Progenitor cell of endocrine pancreas (in vitro differentiated cells): ENCODE measurements at regions not wholly inside any gene's neighbourhood (a gene's known extent, or its start where the extent isn't known, plus 50 kb on each side); places are given as distances from the start of the nearest gene placed in this dataset.

Source experiments
- DNase-seq: peaks from one replicate; pipeline ENCODE4 v3.0.0; 2021; ENCODE audit warnings: low spot score; ENCODE audit not compliant: unreplicated experiment
- H3K27ac Mint-ChIP-seq: 2 replicates; pipeline ENCODE4 v1.8.0; 2021; ENCODE audit warnings: mild to moderate bottlenecking, moderate library complexity, mixed read lengths
- H3K27me3 Mint-ChIP-seq: 2 replicates; pipeline ENCODE4 v1.8.0; 2021; ENCODE audit warnings: mixed read lengths
- H3K36me3 Mint-ChIP-seq: 2 replicates; pipeline ENCODE4 v1.8.0; 2022; ENCODE audit warnings: mixed read lengths; ENCODE audit not compliant: insufficient read depth
- H3K4me1 Mint-ChIP-seq: 2 replicates; pipeline ENCODE4 v1.8.0; 2021; ENCODE audit warnings: low read depth, mixed read lengths
- H3K4me3 Mint-ChIP-seq: 2 replicates; pipeline ENCODE4 v1.8.0; 2021; ENCODE audit warnings: low read depth, mild to moderate bottlenecking, moderate library complexity, mixed read lengths
- H3K9me3 Mint-ChIP-seq: 2 replicates; pipeline ENCODE4 v1.8.0; 2021; ENCODE audit warnings: low read depth, mixed read lengths
- TF ChIP-seq, protein P1 (sequence below): fragments of 200-600 bp; sonication (generic); IDR thresholded peaks from one replicate; pipeline ENCODE4 v1.5.0; 2021; ENCODE audit warnings: antibody characterized with exemption, mild to moderate bottlenecking; ENCODE audit not compliant: unreplicated experiment

- peaks cover 5% of the 10 kb centered on the region for H3K36me3 Mint-ChIP-seq
- H3K4me1 Mint-ChIP-seq, result peaks cover 8% of the 10 kb centered on the region
Measured at GRCh38 chr11:106275151-106275550, 197.7 kb downstream of the AASDHPPT start.

GRCh38 chr11:106276126-106276525 lies 198.7 kb downstream of the AASDHPPT start:
- DNase-seq, result no peak
- TF ChIP-seq, protein P1, sequence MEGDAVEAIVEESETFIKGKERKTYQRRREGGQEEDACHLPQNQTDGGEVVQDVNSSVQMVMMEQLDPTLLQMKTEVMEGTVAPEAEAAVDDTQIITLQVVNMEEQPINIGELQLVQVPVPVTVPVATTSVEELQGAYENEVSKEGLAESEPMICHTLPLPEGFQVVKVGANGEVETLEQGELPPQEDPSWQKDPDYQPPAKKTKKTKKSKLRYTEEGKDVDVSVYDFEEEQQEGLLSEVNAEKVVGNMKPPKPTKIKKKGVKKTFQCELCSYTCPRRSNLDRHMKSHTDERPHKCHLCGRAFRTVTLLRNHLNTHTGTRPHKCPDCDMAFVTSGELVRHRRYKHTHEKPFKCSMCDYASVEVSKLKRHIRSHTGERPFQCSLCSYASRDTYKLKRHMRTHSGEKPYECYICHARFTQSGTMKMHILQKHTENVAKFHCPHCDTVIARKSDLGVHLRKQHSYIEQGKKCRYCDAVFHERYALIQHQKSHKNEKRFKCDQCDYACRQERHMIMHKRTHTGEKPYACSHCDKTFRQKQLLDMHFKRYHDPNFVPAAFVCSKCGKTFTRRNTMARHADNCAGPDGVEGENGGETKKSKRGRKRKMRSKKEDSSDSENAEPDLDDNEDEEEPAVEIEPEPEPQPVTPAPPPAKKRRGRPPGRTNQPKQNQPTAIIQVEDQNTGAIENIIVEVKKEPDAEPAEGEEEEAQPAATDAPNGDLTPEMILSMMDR, result no peak
- peaks cover 5% of the 10 kb centered on the region for H3K36me3 Mint-ChIP-seq

More at GRCh38 chr11:106275151-106275550, 197.7 kb downstream of the AASDHPPT start:
- Mint-ChIP-seq H3K4me3 (no peak overlapping the region), H3K27me3 (no peaks in the 10 kb centered on the region), H3K9me3 (peaks cover 17% of the 10 kb centered on the region), H3K27ac (no peak overlapping the region)
- TF ChIP-seq, protein P1, result no peak
- no peak for DNase-seq

DNA sequence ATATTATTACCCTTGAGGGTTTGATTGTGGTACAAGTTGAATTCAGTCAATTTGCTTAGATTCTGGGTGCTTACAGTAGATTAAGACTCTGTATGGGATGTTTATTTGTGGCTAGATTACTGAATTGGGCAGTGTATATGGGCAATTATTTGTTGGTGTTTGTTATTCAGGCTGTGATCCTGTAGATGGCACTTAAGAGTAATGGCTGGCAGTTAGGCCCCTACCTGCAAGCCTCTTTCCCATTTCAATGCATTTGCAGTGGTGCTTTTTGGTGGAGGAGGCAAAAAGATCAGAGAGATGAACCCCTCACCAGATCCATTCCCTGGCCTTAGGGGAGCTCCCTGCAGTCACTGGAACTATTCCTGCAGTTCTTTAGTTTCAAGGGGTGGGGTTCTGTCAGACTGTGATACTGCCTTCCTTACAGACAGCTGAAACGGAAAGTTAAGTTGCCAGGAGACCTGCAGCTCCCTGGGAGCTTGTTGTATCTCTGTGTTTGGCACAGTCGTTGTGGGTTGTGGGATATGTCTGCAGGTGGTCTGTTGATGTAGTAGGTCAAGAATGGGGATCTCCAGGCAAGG lies 199.5 kb downstream of the AASDHPPT start:
- no peak for DNase-seq
- Mint-ChIP-seq H3K9me3 (peaks cover 17% of the 10 kb centered on the region), H3K4me1 (peaks cover 8% of the 10 kb centered on the region), H3K4me3 (no peak overlapping the region), H3K36me3 (peaks cover 5% of the 10 kb centered on the region), H3K27ac (no peak overlapping the region), H3K27me3 (no peaks in the 10 kb centered on the region)
- TF ChIP-seq, protein P1, result peak; percentile 39

More at GRCh38 chr11:106276126-106276525, 198.7 kb downstream of the AASDHPPT start:
- peaks cover 8% of the 10 kb centered on the region for H3K4me1 Mint-ChIP-seq
- H3K27me3 Mint-ChIP-seq, result no peaks in the 10 kb centered on the region
- H3K9me3 Mint-ChIP-seq, result peaks cover 17% of the 10 kb centered on the region
- no peak overlapping the region for H3K27ac Mint-ChIP-seq
- no peak overlapping the region for H3K4me3 Mint-ChIP-seq

GRCh38 chr11:106277484-106277883 lies 200.0 kb downstream of the AASDHPPT start:
- H3K4me3 Mint-ChIP-seq, result no peak overlapping the region
- TF ChIP-seq, protein P1, result no peak
- H3K27ac Mint-ChIP-seq, result no peak overlapping the region
- H3K4me1 Mint-ChIP-seq, result peaks cover 8% of the 10 kb centered on the region
- H3K27me3 Mint-ChIP-seq, result no peaks in the 10 kb centered on the region
- peaks cover 5% of the 10 kb centered on the region for H3K36me3 Mint-ChIP-seq
- peaks cover 14% of the 10 kb centered on the region for H3K9me3 Mint-ChIP-seq
- DNase-seq, result no peak

DNA sequence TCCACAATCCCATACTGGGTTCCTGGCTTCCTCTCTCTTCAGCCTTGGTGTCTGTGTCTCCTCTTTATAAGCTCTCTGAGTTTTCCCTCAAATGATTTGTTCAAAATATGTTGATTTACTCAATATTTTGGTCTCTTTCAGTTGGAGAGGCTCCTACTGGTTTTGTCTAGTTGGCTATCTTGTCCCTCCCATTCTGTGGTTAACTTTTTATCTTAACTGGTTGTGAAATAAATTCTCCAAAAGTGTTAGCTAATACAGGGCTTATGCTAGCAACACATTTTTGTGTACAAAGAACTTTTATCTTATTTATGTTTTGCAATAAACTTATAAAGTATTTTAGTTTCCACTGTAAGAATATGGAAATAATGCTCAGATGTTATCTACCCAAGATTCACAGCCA lies 200.9 kb downstream of the AASDHPPT start:
- DNase-seq, result no peak
- TF ChIP-seq, protein P1, result no peak
- Mint-ChIP-seq H3K4me3 (no peak overlapping the region), H3K27ac (no peak overlapping the region), H3K36me3 (peaks cover 2% of the 10 kb centered on the region), H3K4me1 (peaks cover 8% of the 10 kb centered on the region), H3K27me3 (no peaks in the 10 kb centered on the region), H3K9me3 (peaks cover 13% of the 10 kb centered on the region)
